ENCODE measurements at regions not wholly inside any gene's neighbourhood (a gene's known extent, or its start where the extent isn't known, plus 50 kb on each side); places are given as distances from the start of the nearest gene placed in this dataset.
"Not testable (repeated sequence)": the region's sequence is repeated elsewhere in the genome, so short reads cannot be mapped to it uniquely, and the experiment has no call there.

- no peak for DNase-seq
These were observed 765.3 kb upstream of the SLIT2 start for GRCh38 chr4:19486400-19486799.

- DNase-seq = no peak
These were observed 772.9 kb upstream of the SLIT2 start for GRCh38 chr4:19478791-19479190.

- DNase-seq = peak; percentile 45
These were observed 778.1 kb upstream of the SLIT2 start for GRCh38 chr4:19473569-19473968.

- no peak for DNase-seq
These were observed 779.0 kb upstream of the SLIT2 start for GRCh38 chr4:19472666-19473065.

- DNase-seq = not testable (repeated sequence)
These were observed 781.7 kb upstream of the SLIT2 start for GRCh38 chr4:19470001-19470400.

GRCh38 chr4:19462117-19462516 lies 789.6 kb upstream of the SLIT2 start:
- no peak for DNase-seq

GRCh38 chr4:19455850-19456602 lies 795.7 kb upstream of the SLIT2 start:
- DNase-seq = no peak

GRCh38 chr4:19455196-19455595 lies 796.5 kb upstream of the SLIT2 start:
- no peak for DNase-seq

- no peak for DNase-seq
These were observed 813.5 kb upstream of the SLIT2 start for GRCh38 chr4:19438233-19438632.

GRCh38 chr4:19437008-19437407 lies 814.7 kb upstream of the SLIT2 start:
- no peak for DNase-seq

- no peak for DNase-seq
These were observed 822.0 kb upstream of the SLIT2 start for GRCh38 chr4:19429684-19430083.

- no peak for DNase-seq
These were observed 826.6 kb upstream of the SLIT2 start for GRCh38 chr4:19425146-19425545.

GRCh38 chr4:19417256-19417655 lies 834.4 kb upstream of the SLIT2 start:
- DNase-seq = no peak

- no peak for DNase-seq
These were observed 835.6 kb upstream of the SLIT2 start for GRCh38 chr4:19416146-19416545.

GRCh38 chr4:19408490-19408889 lies 843.2 kb upstream of the SLIT2 start:
- no peak for DNase-seq

- DNase-seq = no peak
These were observed 844.9 kb upstream of the SLIT2 start for GRCh38 chr4:19406789-19407188.

GRCh38 chr4:19403786-19404370 lies 847.8 kb upstream of the SLIT2 start:
- no peak for DNase-seq

- no peak for DNase-seq
These were observed 849.1 kb upstream of the SLIT2 start for GRCh38 chr4:19402581-19403065.

GRCh38 chr4:19401301-19402080 lies 850.2 kb upstream of the SLIT2 start:
- DNase-seq = no peak

- no peak for DNase-seq
These were observed 850.9 kb upstream of the SLIT2 start for GRCh38 chr4:19400820-19401219.

- no peak for DNase-seq
These were observed 852.7 kb upstream of the SLIT2 start for GRCh38 chr4:19399001-19399400.

- no peak for DNase-seq
These were observed 864.9 kb upstream of the SLIT2 start for GRCh38 chr4:19386786-19387185.

GRCh38 chr4:19382993-19383756 lies 868.5 kb upstream of the SLIT2 start:
- no peak for DNase-seq

All from OCI-M1 (cell line).